Upper lobe of left lung (tissue), 4 donors: ENCODE measurements at regions not wholly inside any gene's neighbourhood (a gene's known extent, or its start where the extent isn't known, plus 50 kb on each side); places are given as distances from the start of the nearest gene placed in this dataset.

Experiments used
- POLR2A ChIP-seq, 4 donors: fragments of 450-650 bp; IDR thresholded peaks; one replicate each; pipeline ENCODE4 v1.5.1; 2016 to 2017; ENCODE audit warnings: antibody characterized with exemption in 4 of 4, mild to moderate bottlenecking in 2 of 4
- POLR2AphosphoS5 ChIP-seq, 2 donors: sonication (generic); formaldehyde crosslinking; IDR thresholded peaks; one replicate each; pipeline ENCODE4 v1.5.1; 2017; ENCODE audit warnings: antibody characterized with exemption in 2 of 2
- TF ChIP-seq, protein P1 (sequence below), 6 experiments: fragments of 450-650 bp in 4 of 6; fragments of 200-600 bp in 2 of 6; sonication (generic) in 2 of 6; IDR thresholded peaks; one replicate each; pipeline ENCODE4 v1.5.1; 2016 to 2019; ENCODE audit warnings: antibody characterized with exemption in 6 of 6

- TF ChIP-seq, protein P1, sequence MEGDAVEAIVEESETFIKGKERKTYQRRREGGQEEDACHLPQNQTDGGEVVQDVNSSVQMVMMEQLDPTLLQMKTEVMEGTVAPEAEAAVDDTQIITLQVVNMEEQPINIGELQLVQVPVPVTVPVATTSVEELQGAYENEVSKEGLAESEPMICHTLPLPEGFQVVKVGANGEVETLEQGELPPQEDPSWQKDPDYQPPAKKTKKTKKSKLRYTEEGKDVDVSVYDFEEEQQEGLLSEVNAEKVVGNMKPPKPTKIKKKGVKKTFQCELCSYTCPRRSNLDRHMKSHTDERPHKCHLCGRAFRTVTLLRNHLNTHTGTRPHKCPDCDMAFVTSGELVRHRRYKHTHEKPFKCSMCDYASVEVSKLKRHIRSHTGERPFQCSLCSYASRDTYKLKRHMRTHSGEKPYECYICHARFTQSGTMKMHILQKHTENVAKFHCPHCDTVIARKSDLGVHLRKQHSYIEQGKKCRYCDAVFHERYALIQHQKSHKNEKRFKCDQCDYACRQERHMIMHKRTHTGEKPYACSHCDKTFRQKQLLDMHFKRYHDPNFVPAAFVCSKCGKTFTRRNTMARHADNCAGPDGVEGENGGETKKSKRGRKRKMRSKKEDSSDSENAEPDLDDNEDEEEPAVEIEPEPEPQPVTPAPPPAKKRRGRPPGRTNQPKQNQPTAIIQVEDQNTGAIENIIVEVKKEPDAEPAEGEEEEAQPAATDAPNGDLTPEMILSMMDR (IDR thresholded peaks at IDR 0.05), result no peak
- TF ChIP-seq POLR2A (IDR thresholded peaks at IDR 0.05) (no peak), POLR2AphosphoS5 (IDR thresholded peaks at IDR 0.05) (no peak)
These were observed 61.1 kb upstream of the EZH2 start for GRCh38 chr7:148944935-148945934.
